Chondrocyte (in vitro differentiated cells): ENCODE measurements at regions not wholly inside any gene's neighbourhood (a gene's known extent, or its start where the extent isn't known, plus 50 kb on each side); places are given as distances from the start of the nearest gene placed in this dataset.
"Not testable (repeated sequence)": the region's sequence is repeated elsewhere in the genome, so short reads cannot be mapped to it uniquely, and the experiment has no call there.

Experiments
- DNase-seq: peaks from one replicate; pipeline ENCODE4 v3.0.0; 2021; ENCODE audit warnings: mixed read lengths, low spot score
- H3K27ac Mint-ChIP-seq: one replicate; pipeline ENCODE4 v1.8.0; 2021; ENCODE audit warnings: mild to moderate bottlenecking, moderate library complexity, mixed read lengths; ENCODE audit not compliant: unreplicated experiment
- H3K27me3 Mint-ChIP-seq: 2 replicates; pipeline ENCODE4 v1.8.0; 2021; ENCODE audit warnings: low read depth, mixed read lengths
- H3K36me3 Mint-ChIP-seq: 2 replicates; pipeline ENCODE4 v1.8.0; 2021; ENCODE audit warnings: low read depth, mixed read lengths
- H3K4me1 Mint-ChIP-seq: 2 replicates; pipeline ENCODE4 v1.8.0; 2021; ENCODE audit warnings: low read depth, mild to moderate bottlenecking, mixed read lengths
- H3K4me3 Mint-ChIP-seq: one replicate; pipeline ENCODE4 v1.8.0; 2021; ENCODE audit warnings: mild to moderate bottlenecking, moderate library complexity, mixed read lengths; ENCODE audit not compliant: unreplicated experiment
- H3K9me3 Mint-ChIP-seq: 2 replicates; pipeline ENCODE4 v1.8.0; 2021; ENCODE audit warnings: low read depth, mixed read lengths
- CTCF ChIP-seq: fragments of 200-600 bp; sonication (generic); IDR thresholded peaks from 2 replicates; pipeline ENCODE4 v1.5.0; 2021; ENCODE audit warnings: antibody characterized with exemption, mild to moderate bottlenecking, moderate library complexity

- TF ChIP-seq CTCF, result no peak
- H3K27me3 Mint-ChIP-seq, result no peaks in the 10 kb centered on the region
- peaks cover 16% of the 10 kb centered on the region for H3K9me3 Mint-ChIP-seq
- no peak overlapping the region for H3K27ac Mint-ChIP-seq
- no peaks in the 10 kb centered on the region for H3K36me3 Mint-ChIP-seq
- DNase-seq, result no peak
- no peaks in the 10 kb centered on the region for H3K4me1 Mint-ChIP-seq
- H3K4me3 Mint-ChIP-seq, result no peak overlapping the region
Observed at GRCh38 chr12:90460681-90461080, 494.3 kb downstream of the CCER1 start.

GRCh38 chr12:90456248-90456647, 498.7 kb downstream of the CCER1 start:
- no peaks in the 10 kb centered on the region for H3K4me1 Mint-ChIP-seq
- H3K9me3 Mint-ChIP-seq, result peaks cover 6% of the 10 kb centered on the region
- H3K27ac Mint-ChIP-seq, result no peak overlapping the region
- no peaks in the 10 kb centered on the region for H3K27me3 Mint-ChIP-seq
- no peak overlapping the region for H3K4me3 Mint-ChIP-seq
- no peak for DNase-seq
- H3K36me3 Mint-ChIP-seq, result no peaks in the 10 kb centered on the region
- TF ChIP-seq CTCF, result no peak

- TF ChIP-seq CTCF, result no peak
- no peak overlapping the region for H3K27ac Mint-ChIP-seq
- H3K9me3 Mint-ChIP-seq, result peaks cover 6% of the 10 kb centered on the region
- no peaks in the 10 kb centered on the region for H3K27me3 Mint-ChIP-seq
- no peak overlapping the region for H3K4me3 Mint-ChIP-seq
- DNase-seq, result no peak
- no peaks in the 10 kb centered on the region for H3K36me3 Mint-ChIP-seq
- H3K4me1 Mint-ChIP-seq, result no peaks in the 10 kb centered on the region
Observed at GRCh38 chr12:90455756-90456155, 499.2 kb downstream of the CCER1 start.

- H3K27me3 Mint-ChIP-seq, result no peaks in the 10 kb centered on the region
- TF ChIP-seq CTCF, result no peak
- H3K36me3 Mint-ChIP-seq, result no peaks in the 10 kb centered on the region
Observed at GRCh38 chr12:90449611-90450010, 505.4 kb downstream of the CCER1 start.

GRCh38 chr12:90443466-90443865, 511.5 kb downstream of the CCER1 start:
- H3K27me3 Mint-ChIP-seq, H3K4me3 Mint-ChIP-seq, H3K36me3 Mint-ChIP-seq, H3K4me1 Mint-ChIP-seq, H3K27ac Mint-ChIP-seq, DNase-seq: not testable (repeated sequence)
- H3K9me3 Mint-ChIP-seq, result peaks cover 18% of the 10 kb centered on the region

More at GRCh38 chr12:90449611-90450010, 505.4 kb downstream of the CCER1 start:
- Mint-ChIP-seq H3K27ac (no peak overlapping the region), H3K4me1 (no peaks in the 10 kb centered on the region), H3K4me3 (no peak overlapping the region), H3K9me3 (peaks cover 3% of the 10 kb centered on the region)
- DNase-seq, result no peak

GRCh38 chr12:90441431-90441830, 513.5 kb downstream of the CCER1 start:
- Mint-ChIP-seq H3K4me1 (no peaks in the 10 kb centered on the region), H3K9me3 (peaks cover 19% of the 10 kb centered on the region), H3K27ac (no peak overlapping the region), H3K4me3 (no peak overlapping the region), H3K27me3 (no peaks in the 10 kb centered on the region), H3K36me3 (peaks cover 1% of the 10 kb centered on the region)
- peak; percentile 35 for TF ChIP-seq CTCF
- no peak for DNase-seq
